GM13977 (cell line): ENCODE measurements at regions not wholly inside any gene's neighbourhood (a gene's known extent, or its start where the extent isn't known, plus 50 kb on each side); places are given as distances from the start of the nearest gene placed in this dataset.

Experiments used
- DNase-seq: peaks from one replicate; pipeline ENCODE4 v3.0.0; 2012; ENCODE audit warnings: low spot score
- in situ Hi-C: fragments of 300-500 bp; cut with MboI; formaldehyde crosslinking; loops from one replicate; pipeline ENCODE4 v1.12.0; 2022; ENCODE audit warnings: low sequenced_read_pairs, low pct_unique_long_range_greater_than_20kb, mixed read lengths, inconsistent platforms; ENCODE audit not compliant: unreplicated experiment
- TF ChIP-seq, protein P1 (sequence below): IDR thresholded peaks from 2 replicates; pipeline ENCODE4 v1.5.1; 2012; ENCODE audit warnings: mild to moderate bottlenecking, control low read depth; ENCODE audit not compliant: insufficient read depth; ENCODE audit errors: extremely low read depth, missing control alignments

DNA sequence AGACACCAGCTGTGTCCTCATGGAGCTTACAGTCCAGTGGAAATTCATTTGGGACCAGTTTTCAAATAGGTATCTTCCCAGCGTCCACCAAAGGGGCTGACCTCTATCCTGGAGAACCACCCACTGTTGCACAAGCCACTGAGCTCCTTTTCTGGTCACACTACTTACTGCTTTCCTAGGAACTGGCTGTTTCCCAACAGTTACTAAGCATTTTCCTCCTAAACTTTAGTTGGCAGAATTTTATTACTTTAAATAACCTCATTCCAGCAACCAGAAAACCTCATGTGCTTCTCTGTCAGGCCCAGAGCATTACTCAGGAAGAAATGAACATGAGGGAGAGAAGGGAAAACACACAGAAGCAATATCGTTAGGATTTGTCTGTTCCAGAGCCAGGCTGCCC is 183.1 kb downstream of the GPAM start:
- DNase-seq = no peak
- in situ Hi-C loops = no loop called here
- TF ChIP-seq, protein P1, sequence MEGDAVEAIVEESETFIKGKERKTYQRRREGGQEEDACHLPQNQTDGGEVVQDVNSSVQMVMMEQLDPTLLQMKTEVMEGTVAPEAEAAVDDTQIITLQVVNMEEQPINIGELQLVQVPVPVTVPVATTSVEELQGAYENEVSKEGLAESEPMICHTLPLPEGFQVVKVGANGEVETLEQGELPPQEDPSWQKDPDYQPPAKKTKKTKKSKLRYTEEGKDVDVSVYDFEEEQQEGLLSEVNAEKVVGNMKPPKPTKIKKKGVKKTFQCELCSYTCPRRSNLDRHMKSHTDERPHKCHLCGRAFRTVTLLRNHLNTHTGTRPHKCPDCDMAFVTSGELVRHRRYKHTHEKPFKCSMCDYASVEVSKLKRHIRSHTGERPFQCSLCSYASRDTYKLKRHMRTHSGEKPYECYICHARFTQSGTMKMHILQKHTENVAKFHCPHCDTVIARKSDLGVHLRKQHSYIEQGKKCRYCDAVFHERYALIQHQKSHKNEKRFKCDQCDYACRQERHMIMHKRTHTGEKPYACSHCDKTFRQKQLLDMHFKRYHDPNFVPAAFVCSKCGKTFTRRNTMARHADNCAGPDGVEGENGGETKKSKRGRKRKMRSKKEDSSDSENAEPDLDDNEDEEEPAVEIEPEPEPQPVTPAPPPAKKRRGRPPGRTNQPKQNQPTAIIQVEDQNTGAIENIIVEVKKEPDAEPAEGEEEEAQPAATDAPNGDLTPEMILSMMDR = no peak

DNA sequence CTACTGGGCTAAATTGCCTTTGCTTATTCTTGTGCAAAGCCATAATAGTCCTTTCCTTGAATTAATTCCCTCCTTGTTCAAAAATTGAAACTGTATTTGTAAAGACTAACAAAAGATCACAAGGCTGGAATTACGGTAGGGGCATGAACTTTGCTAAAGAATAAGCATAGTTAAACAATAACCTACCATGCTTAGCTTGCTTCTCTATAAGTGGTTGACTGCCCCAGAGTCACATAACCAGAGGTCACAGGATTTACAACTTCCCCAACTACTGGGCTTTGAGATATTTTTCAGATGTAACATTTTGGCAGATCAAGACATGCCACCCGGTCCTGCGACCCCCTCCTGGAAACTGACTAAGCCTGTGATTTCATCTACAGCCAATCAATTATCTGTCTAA is 181.4 kb downstream of the GPAM start:
- DNase-seq = no peak
- TF ChIP-seq, protein P1 = no peak
- in situ Hi-C loops = no loop called here

DNA sequence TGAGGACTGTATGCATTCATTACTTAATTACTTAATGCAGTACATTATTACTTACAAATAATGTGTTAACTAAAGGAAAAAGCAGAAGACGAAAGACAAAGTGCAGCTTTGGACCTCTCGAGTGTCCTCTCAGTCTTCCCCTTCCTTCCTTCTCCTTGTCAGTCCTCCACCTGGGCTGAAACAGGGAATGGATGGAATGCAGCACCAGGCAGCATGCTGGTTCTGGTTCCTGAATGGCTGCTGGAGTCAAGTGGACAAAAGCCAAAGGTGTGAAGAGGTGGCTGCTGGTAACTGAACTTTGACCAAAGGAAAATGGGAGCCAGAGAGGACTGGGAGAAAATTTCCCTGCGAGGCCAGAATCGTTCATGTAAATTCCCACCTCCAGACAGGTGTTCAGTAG is 179.5 kb downstream of the GPAM start:
- DNase-seq = no peak
- TF ChIP-seq, protein P1 = no peak
- in situ Hi-C loops = no loop called here

DNA sequence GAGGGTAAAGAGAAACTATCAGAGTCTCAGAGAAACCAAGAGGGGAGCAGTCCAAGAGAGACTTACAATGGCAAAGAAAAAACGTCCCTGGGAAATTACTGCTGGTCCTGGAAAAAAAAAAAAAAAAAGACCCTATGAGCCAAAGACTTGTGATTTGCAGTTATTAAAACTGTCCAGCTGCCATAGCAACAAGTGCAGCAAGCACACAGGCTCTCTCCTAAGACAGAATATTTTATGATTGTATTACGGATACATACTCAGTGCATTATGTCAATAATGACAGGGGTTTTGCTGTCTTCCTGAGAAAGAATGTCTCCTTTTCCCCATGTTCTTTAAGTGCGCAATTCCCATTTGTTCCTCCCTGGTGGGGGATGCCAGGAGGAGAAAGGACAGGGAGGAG is 178.5 kb downstream of the GPAM start:
- TF ChIP-seq, protein P1 = no peak
- in situ Hi-C loops = no loop called here
- DNase-seq = no peak

DNA sequence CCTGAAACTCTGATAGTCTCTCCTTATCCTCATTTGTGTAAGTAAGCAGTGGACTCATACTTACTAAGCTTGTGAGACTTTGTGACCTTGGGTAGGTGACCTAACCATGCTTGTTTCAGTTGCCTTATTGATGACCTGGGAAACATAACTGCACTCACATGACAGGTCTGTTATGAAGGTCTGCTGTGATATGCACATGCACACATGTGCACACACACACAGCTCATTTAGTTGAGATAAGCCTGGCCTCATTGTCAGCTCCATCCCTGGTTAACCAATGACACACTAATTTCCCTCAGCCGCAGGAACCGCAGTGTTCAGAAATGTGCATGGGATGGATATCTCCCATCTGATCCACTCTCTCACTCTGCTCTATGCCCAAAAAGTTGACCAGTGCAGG is 177.2 kb downstream of the GPAM start:
- no peak for DNase-seq
- in situ Hi-C loops = no loop called here
- TF ChIP-seq, protein P1 = no peak

DNA sequence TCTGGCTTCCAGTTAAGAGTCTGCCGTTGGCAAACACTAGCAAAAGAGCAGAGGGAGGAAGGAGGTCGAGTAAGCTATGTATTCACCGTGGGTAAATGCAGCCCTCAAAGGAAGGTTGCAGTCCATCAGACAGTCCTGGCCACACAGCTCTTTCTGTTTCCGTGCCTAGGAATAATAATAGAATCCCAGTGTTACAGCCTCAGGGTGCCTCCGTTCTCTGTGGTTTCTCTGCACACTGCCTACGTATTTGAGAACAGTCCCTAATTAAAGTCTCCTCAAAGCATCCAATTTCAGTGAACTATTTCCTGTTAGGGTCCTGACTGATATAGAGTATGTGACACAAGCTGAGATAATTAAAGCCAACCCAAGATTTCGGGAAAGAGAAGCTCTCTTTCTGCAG is 176.7 kb downstream of the GPAM start:
- no peak for DNase-seq
- in situ Hi-C loops = no loop called here
- TF ChIP-seq, protein P1 = no peak

DNA sequence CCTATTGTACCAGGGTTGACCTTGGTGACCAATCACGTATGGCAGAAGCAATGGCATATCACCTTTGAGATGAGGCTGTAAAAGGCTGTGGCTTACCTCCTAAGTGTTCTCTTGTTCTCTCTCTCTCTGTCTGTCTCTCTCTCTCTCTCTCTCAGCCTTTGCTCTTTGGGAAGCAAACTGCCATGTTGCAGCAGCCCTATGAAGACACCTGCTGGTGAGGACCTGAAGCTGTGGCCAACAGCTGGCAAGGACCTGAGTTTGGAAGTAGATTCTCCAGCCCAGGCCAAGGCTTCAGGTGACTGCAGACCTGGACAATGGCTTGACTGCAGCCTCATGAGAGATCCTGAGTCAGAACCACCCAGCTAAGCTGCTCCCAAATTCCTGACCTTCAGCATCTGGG is 161.4 kb downstream of the GPAM start:
- TF ChIP-seq, protein P1 = no peak
- DNase-seq = no peak
- in situ Hi-C loops = no loop called here
